Left renal pelvis (tissue), 4 donors: ENCODE measurements at regions not wholly inside any gene's neighbourhood (a gene's known extent, or its start where the extent isn't known, plus 50 kb on each side); places are given as distances from the start of the nearest gene placed in this dataset.
A peak's percentile ranks its signal among the peaks of the same experiment; 100 is the strongest.
"Not testable (repeated sequence)": the region's sequence is repeated elsewhere in the genome, so short reads cannot be mapped to it uniquely, and the experiment has no call there.

Source experiments
- DNase-seq, 4 donors: peaks; one replicate each; pipeline ENCODE4 v3.0.0-alpha.2; 2013; ENCODE audit warnings: low read depth in 4 of 4, low spot score in 3 of 4

GRCh38 chr20:17873410-17874270 lies 95.0 kb downstream of the SNX5 start:
- DNase-seq: peak in 1 of 4 donors; percentile 58

- DNase-seq: no peak
Measured at GRCh38 chr20:17872959-17873358, 95.6 kb downstream of the SNX5 start.

GRCh38 chr20:17872434-17872833 lies 96.2 kb downstream of the SNX5 start:
- DNase-seq: no peak

- no peak for DNase-seq
Measured at GRCh38 chr20:17871886-17872285, 96.7 kb downstream of the SNX5 start.

GRCh38 chr20:17871181-17871580 lies 97.4 kb downstream of the SNX5 start:
- DNase-seq: no peak

- DNase-seq: no peak
Measured at GRCh38 chr20:17870086-17870740, 98.4 kb downstream of the SNX5 start.

GRCh38 chr20:17869295-17869994 lies 99.1 kb downstream of the SNX5 start:
- DNase-seq: no peak

- DNase-seq: no peak
Measured at GRCh38 chr20:17868700-17869231, 99.8 kb downstream of the SNX5 start.

GRCh38 chr20:17868151-17868550 lies 100.4 kb downstream of the SNX5 start:
- DNase-seq: no peak

GRCh38 chr20:17867131-17867925 lies 101.3 kb downstream of the SNX5 start:
- DNase-seq: no peak

GRCh38 chr20:17866234-17867001 lies 102.2 kb downstream of the SNX5 start:
- DNase-seq: no peak

GRCh38 chr20:17863577-17864292 lies 104.9 kb downstream of the SNX5 start:
- DNase-seq: peak in 1 of 4 donors; percentile 72

GRCh38 chr20:17863209-17863576 lies 105.4 kb downstream of the SNX5 start:
- no peak for DNase-seq

GRCh38 chr20:17862171-17862570 lies 106.4 kb downstream of the SNX5 start:
- DNase-seq: no peak

- not testable (repeated sequence) for DNase-seq
Measured at GRCh38 chr20:17861620-17862019, 107.0 kb downstream of the SNX5 start.

- DNase-seq: no peak
Measured at GRCh38 chr20:17860301-17861197, 108.0 kb downstream of the SNX5 start.

- no peak for DNase-seq
Measured at GRCh38 chr20:17859616-17860232, 108.9 kb downstream of the SNX5 start.
